ENCODE measurements at regions not wholly inside any gene's neighbourhood (a gene's known extent, or its start where the extent isn't known, plus 50 kb on each side); places are given as distances from the start of the nearest gene placed in this dataset.
A peak's percentile ranks its signal among the peaks of the same experiment; 100 is the strongest.

GRCh38 chr5:103851091-103851490 lies 288.5 kb upstream of the NUDT12 start:
- DNase-seq (ENCODE audit: extremely low read depth in 1 of 11, low read depth in 9 of 11, low spot score in 4 of 11), result no peak

GRCh38 chr5:103849934-103850333 lies 287.3 kb upstream of the NUDT12 start:
- no peak for DNase-seq (ENCODE audit: extremely low read depth in 1 of 11, low read depth in 9 of 11, low spot score in 4 of 11)

DNA sequence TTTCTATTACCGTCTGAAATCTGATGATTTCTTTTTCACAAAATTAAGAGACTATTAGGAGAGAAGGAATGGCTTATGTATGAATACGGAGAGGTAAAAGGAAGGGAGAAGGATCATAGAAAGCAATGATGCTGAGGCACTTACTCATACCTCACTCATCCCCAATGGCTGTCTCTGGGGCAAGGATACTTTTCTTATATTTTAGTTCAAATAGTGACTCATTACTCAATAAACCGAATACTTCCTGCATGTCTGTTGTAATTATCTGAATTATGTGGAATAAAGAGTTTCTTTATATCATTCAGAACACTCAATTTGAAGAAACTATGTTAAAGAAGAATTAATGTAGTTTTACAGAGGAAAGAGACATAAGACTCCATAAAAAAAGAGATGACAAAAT lies 284.5 kb upstream of the NUDT12 start:
- no peak for DNase-seq (ENCODE audit: extremely low read depth in 1 of 11, low read depth in 9 of 11, low spot score in 4 of 11)

DNA sequence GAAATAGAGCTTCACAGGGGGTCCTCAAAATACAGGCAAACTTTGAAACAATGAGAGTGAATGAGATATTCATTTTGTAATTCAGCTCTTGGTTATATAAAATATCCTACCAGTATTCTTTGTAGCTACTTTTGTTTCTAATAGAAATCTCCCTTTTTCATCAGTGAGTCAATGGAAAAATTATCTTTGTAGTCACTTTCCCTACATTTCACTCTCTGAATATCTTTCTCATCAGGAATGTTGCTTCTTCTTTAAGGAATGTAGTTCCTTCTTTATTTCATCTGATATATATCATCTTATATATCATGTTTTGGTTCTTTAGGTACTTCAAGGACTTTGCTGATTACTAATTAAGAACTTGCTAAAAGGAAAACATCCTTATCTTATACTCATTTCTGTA lies 280.3 kb upstream of the NUDT12 start:
- DNase-seq (ENCODE audit: extremely low read depth in 1 of 11, low read depth in 9 of 11, low spot score in 4 of 11), result no peak

- no peak for DNase-seq (ENCODE audit: extremely low read depth in 1 of 11, low read depth in 9 of 11, low spot score in 4 of 11)
These were observed 278.0 kb upstream of the NUDT12 start for GRCh38 chr5:103840600-103840999.

DNA sequence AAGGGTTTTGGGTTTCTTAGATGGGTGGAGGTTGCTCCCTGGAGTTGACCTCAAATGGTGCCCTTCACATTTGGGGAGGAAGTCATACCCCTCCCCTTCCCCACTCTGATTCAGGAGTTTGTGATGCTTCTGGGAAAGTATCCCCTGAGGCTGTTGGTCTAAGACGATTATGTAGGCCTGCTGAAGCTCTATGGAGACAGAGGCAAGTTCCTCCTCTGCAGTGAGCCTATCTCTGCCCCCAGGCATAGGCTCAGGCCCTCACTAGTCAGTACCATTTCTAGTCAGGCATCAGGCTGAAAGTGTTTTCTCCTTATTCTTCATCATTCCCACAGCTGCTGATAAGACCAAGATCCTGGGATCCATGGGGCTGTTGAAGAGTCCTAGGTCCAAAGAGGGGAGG lies 271.6 kb upstream of the NUDT12 start:
- DNase-seq (ENCODE audit: extremely low read depth in 1 of 11, low read depth in 9 of 11, low spot score in 4 of 11), result no peak

- no peak for DNase-seq (ENCODE audit: extremely low read depth in 1 of 11, low read depth in 9 of 11, low spot score in 4 of 11)
These were observed 267.0 kb upstream of the NUDT12 start for GRCh38 chr5:103829585-103829984.

GRCh38 chr5:103827976-103828375 lies 265.4 kb upstream of the NUDT12 start:
- DNase-seq (ENCODE audit: extremely low read depth in 1 of 11, low read depth in 9 of 11, low spot score in 4 of 11), result no peak

GRCh38 chr5:103821361-103821760 lies 258.8 kb upstream of the NUDT12 start:
- DNase-seq (ENCODE audit: extremely low read depth in 1 of 11, low read depth in 9 of 11, low spot score in 4 of 11), result no peak

DNA sequence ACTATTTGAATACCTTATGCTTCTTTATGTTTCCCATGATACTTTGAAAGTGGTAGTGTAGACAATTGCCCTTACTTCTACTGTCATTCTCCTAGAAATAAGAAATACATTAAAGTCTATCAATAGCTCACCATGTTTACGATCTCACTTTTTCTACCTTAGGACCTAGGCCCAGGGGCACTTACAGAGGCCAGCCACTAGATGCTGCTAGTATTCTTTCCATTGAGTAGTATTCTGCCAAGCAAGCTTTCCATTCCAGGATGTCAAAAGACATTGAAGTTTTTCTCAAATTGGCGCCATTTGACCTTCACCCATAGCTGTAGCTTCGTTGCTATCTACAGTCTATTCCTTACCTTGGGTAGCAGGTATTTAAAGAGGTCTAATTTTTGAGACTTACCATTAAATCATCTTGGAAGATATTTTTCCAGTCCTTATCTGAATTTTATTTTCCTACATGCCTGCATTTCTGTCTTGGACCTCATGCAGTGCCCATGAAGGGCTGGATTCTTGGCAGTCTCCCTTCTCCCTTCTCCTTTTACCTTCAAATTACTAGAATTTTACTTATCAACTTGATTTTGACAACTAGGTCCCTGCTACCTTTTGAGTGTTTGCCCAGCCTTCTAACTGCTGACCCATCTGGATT lies 246.0 kb upstream of the NUDT12 start:
- peak in 10 of 11 donors; percentile 16 to 43 (median 29) for DNase-seq (ENCODE audit: extremely low read depth in 1 of 11, low read depth in 9 of 11, low spot score in 4 of 11)

DNA sequence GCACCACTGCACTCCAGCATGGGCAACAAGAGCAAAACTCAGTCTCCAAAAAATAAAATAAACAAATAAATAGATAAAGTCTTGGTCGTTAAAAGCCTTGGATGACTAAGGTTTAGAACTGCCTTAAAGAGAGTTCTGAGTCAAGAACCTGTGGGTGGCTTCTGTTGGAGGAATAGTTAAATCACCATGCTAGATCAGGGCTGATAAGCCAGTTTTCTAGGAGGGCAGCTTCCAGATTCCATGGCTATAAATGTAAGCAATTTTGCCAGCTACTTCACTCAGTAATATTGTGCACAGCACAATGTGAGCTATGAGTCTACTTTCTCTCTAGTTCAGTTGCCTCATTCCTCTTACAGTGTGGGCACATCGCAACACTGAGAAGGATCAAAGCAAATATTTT lies 242.1 kb upstream of the NUDT12 start:
- DNase-seq (ENCODE audit: extremely low read depth in 1 of 11, low read depth in 9 of 11, low spot score in 4 of 11), result no peak

GRCh38 chr5:103801681-103802080 lies 239.1 kb upstream of the NUDT12 start:
- no peak for DNase-seq (ENCODE audit: extremely low read depth in 1 of 11, low read depth in 9 of 11, low spot score in 4 of 11)

DNA sequence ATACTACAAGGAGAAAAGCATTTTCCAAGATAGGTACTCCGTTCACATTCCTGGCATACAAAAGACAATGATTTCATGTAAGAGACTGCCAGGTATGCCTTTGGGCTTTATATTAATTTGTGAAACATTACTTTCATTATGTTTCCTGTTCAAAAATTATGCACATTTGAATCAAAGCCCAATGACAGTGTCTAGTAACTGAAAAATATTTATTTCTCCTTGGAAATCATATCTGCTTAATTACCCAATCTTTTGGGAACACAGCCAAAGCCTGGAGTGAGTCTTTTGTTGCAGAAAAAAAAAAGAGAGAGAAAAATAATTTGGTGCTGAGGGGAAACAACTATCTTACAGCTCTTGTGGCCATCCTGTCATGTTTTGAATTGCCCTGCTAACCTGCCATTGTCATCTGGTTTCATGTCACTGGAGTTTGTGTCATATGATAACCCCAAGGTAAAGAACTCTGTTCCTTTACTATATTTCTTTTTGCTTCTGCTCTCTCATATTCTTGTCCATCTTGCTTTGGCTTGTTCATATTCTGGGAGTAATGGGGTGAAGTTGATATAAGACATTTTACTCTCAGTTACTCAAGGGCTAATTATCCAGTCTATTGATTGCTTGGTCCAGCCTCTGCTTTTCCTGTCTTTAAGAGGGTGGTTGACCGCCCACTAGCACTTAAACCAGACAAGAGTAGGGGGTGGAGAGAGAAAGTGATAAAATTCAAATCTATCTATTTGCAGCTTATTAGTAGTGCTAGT lies 238.3 kb upstream of the NUDT12 start:
- no peak for DNase-seq (ENCODE audit: extremely low read depth in 1 of 11, low read depth in 9 of 11, low spot score in 4 of 11)

DNA sequence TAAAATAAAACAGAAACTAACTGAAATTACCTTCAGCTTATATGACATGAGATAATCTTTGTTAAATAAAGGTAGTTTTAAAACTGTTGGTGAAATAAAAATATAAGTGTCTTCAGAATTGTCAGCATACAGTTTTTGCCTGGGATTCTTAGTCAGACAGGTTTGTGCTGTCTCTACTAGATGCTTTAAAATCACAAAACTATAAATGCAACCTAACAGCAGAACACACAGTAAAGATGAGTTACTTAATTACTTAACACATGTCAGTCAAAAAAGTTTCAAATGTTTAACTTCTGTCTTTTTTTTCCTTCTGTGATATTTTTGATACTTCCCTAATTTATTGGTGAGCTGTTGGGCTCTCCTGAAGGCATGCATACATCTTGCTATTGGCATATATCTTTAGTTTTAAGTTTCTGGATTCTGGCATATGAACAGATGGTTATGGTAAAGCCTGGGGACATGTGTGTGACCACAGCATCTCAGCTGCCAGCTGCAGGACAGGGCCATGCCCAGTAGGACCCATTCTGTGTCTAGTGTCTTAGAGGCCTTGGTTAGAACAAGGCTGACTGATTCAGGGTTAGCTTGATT lies 231.1 kb upstream of the NUDT12 start:
- DNase-seq (ENCODE audit: extremely low read depth in 1 of 11, low read depth in 9 of 11, low spot score in 4 of 11), result no peak

GRCh38 chr5:103785569-103785968 lies 223.0 kb upstream of the NUDT12 start:
- DNase-seq (ENCODE audit: extremely low read depth in 1 of 11, low read depth in 9 of 11, low spot score in 4 of 11), result no peak

DNA sequence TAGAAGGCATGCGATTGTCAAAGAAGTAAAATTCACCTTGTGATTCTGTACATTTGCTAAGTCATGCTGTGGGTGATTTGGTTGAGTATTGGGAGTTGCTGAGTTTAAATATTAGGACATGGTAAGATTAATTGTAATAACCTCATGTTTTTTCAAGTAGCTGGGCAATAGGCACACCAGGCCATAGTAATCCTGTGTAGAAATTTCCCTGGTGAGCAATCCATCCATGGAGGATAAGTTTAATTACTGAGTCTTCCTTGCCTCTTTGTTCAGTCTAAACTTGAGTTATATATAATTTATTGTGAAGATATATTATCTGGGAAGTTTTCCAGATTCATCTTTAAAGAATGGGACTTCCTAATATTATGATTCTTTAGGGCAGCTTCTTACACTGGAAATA lies 221.1 kb upstream of the NUDT12 start:
- no peak for DNase-seq (ENCODE audit: extremely low read depth in 1 of 11, low read depth in 9 of 11, low spot score in 4 of 11)

GRCh38 chr5:103780794-103781193 lies 218.2 kb upstream of the NUDT12 start:
- no peak for DNase-seq (ENCODE audit: extremely low read depth in 1 of 11, low read depth in 9 of 11, low spot score in 4 of 11)

- peak in 9 of 11 donors; percentile 7 to 61 (median 39) for DNase-seq (ENCODE audit: extremely low read depth in 1 of 11, low read depth in 9 of 11, low spot score in 4 of 11)
These were observed 212.1 kb upstream of the NUDT12 start for GRCh38 chr5:103774721-103775120.

GRCh38 chr5:103772248-103772647 lies 209.7 kb upstream of the NUDT12 start:
- no peak for DNase-seq (ENCODE audit: extremely low read depth in 1 of 11, low read depth in 9 of 11, low spot score in 4 of 11)

- no peak for DNase-seq (ENCODE audit: extremely low read depth in 1 of 11, low read depth in 9 of 11, low spot score in 4 of 11)
These were observed 201.8 kb upstream of the NUDT12 start for GRCh38 chr5:103764403-103764802.

DNA sequence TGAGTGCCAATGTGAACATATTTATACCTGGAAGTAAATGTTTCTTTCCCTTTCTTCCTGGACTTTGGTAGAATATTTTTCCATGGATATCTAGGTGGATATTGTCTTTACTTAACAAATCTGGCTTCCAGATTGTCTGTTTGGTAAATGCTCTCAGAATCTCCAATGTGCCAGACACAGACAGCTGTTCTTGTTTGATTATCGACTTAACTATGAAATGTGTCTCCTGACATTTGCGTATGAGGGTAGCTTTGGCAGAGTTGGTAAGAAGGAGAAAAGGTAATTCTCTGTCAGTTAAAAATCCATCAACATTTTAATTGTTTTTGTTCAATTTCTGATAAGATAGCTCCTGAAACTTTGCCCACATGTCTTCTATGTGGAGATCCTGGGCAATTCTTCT lies 196.4 kb upstream of the NUDT12 start:
- DNase-seq (ENCODE audit: extremely low read depth in 1 of 11, low read depth in 9 of 11, low spot score in 4 of 11), result no peak
